SK-N-SH treated with all-trans-retinoic acid at 6 μM for 48 hours (cell line): ENCODE measurements at regions not wholly inside any gene's neighbourhood (a gene's known extent, or its start where the extent isn't known, plus 50 kb on each side); places are given as distances from the start of the nearest gene placed in this dataset.

Experiments used
- ATAC-seq: fragments of 200-7000 bp; cut with Tn5 transposase; 3 replicates; pipeline ENCODE4 v1.9.1; 2020; ENCODE audit warnings: mild to moderate bottlenecking, moderate library complexity
- BACH2 ChIP-seq: fragments of 250-450 bp; sonication (Bioruptor Pico); IDR thresholded peaks from 2 replicates; pipeline ENCODE4 v1.9.0; 2021; ENCODE audit warnings: mild to moderate bottlenecking, borderline replicate concordance
- CREB5 ChIP-seq: fragments of 250-450 bp; sonication (Bioruptor Pico); IDR thresholded peaks from 2 replicates; pipeline ENCODE4 v1.5.1; 2020; ENCODE audit warnings: low read depth, mild to moderate bottlenecking, moderate library complexity
- CSDC2 ChIP-seq: fragments of 250-450 bp; sonication (Bioruptor Pico); IDR thresholded peaks from 2 replicates; pipeline ENCODE4 v1.5.0; 2020; ENCODE audit warnings: mild to moderate bottlenecking, moderate library complexity
- CSRNP3 ChIP-seq: fragments of 250-450 bp; sonication (Bioruptor Pico); IDR thresholded peaks from 2 replicates; pipeline ENCODE4 v1.5.1; 2021; ENCODE audit warnings: mild to moderate bottlenecking, moderate library complexity
- ESRRG ChIP-seq: fragments of 250-450 bp; sonication (Bioruptor Pico); IDR thresholded peaks from 2 replicates; pipeline ENCODE4 v1.6.1; 2021; ENCODE audit warnings: mild to moderate bottlenecking
- GLIS3 ChIP-seq: fragments of 250-450 bp; sonication (Bioruptor Pico); IDR thresholded peaks from 2 replicates; pipeline ENCODE4 v1.5.0; 2020; ENCODE audit warnings: mild to moderate bottlenecking, moderate library complexity
- ISL1 ChIP-seq: fragments of 250-450 bp; sonication (Bioruptor Pico); IDR thresholded peaks from 2 replicates; pipeline ENCODE4 v2.1.2; 2022; ENCODE audit warnings: mild to moderate bottlenecking, moderate library complexity
- PPARA ChIP-seq: fragments of 250-450 bp; sonication (Bioruptor Pico); IDR thresholded peaks from 2 replicates; pipeline ENCODE4 v1.5.0; 2020; ENCODE audit warnings: mild to moderate bottlenecking, borderline replicate concordance
- RARB ChIP-seq: fragments of 250-450 bp; sonication (Bioruptor Pico); IDR thresholded peaks from 2 replicates; pipeline ENCODE4 v1.8.0; 2021; ENCODE audit warnings: mild to moderate bottlenecking, moderate library complexity
- SNAI2 ChIP-seq: fragments of 250-450 bp; sonication (Bioruptor Pico); IDR thresholded peaks from 2 replicates; pipeline ENCODE4 v1.5.0; 2020; ENCODE audit warnings: mild to moderate bottlenecking, moderate library complexity
- TCF4 ChIP-seq: fragments of 250-450 bp; sonication (Bioruptor Pico); IDR thresholded peaks from 2 replicates; pipeline ENCODE4 v1.8.0; 2021; ENCODE audit warnings: mild to moderate bottlenecking, moderate library complexity, borderline replicate concordance
- TOX ChIP-seq: fragments of 250-450 bp; sonication (Bioruptor Pico); IDR thresholded peaks from 2 replicates; pipeline ENCODE4 v1.8.0; 2021; ENCODE audit warnings: mild to moderate bottlenecking, moderate library complexity, borderline replicate concordance
- TSHZ2 ChIP-seq: fragments of 250-450 bp; sonication (Bioruptor Pico); IDR thresholded peaks from 2 replicates; pipeline ENCODE4 v1.5.0; 2020; ENCODE audit warnings: mild to moderate bottlenecking, moderate library complexity
- ZC3H10 ChIP-seq: fragments of 250-450 bp; sonication (Bioruptor Pico); IDR thresholded peaks from 2 replicates; pipeline ENCODE4 v1.5.1; 2021; ENCODE audit warnings: mild to moderate bottlenecking, moderate library complexity
- ZFP3 ChIP-seq: fragments of 250-450 bp; sonication (Bioruptor Pico); IDR thresholded peaks from 2 replicates; pipeline ENCODE4 v1.5.0; 2020; ENCODE audit warnings: mild to moderate bottlenecking, moderate library complexity
- ZNF565 ChIP-seq: fragments of 450-650 bp; formaldehyde crosslinking; conservative IDR thresholded peaks from 2 replicates; pipeline ENCODE4 v1.5.0; 2020; ENCODE audit warnings: low read depth, mild to moderate bottlenecking, moderate library complexity
- ZNF70 ChIP-seq: fragments of 450-650 bp; formaldehyde crosslinking; IDR thresholded peaks from 2 replicates; pipeline ENCODE4 v1.5.0; 2020; ENCODE audit warnings: mild to moderate bottlenecking, moderate library complexity
- ZNF8 ChIP-seq: fragments of 450-650 bp; formaldehyde crosslinking; IDR thresholded peaks from 2 replicates; pipeline ENCODE4 v1.5.0; 2020; ENCODE audit warnings: mild to moderate bottlenecking, moderate library complexity
- TF ChIP-seq, protein P1 (sequence below): fragments of 250-450 bp; sonication (Bioruptor Pico); IDR thresholded peaks from 2 replicates; pipeline ENCODE4 v1.8.0; 2021; ENCODE audit warnings: low read depth, mild to moderate bottlenecking, moderate library complexity, borderline replicate concordance

GRCh38 chr3:72673011-72673771 is 175.1 kb downstream of the SHQ1 start:
- no peak for ATAC-seq
- no peak for TF ChIP-seq PPARA
- no peak for TF ChIP-seq BACH2
- TF ChIP-seq ZNF565 (CRISPR knock-in tag) = no peak
- TF ChIP-seq, all 23 proteins: peak for 0

DNA sequence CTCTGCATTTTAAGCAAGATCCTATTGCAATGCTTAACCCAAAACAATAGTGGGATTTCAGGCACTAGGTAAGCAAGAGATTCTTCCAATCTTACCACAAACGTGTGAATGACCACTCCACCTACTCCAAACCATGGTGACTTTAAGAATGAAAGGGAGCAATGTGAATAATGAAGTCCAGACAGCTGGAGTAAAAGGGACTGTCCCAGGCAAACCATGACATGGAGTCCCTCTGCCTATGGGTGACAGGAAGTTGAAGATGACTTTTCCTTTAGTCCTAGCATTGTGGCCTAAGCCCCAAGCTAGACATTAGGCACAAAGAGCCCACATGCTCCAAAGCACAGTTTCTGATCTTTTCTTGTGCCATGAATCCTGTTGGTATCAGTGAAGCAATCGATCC is 179.0 kb downstream of the SHQ1 start:
- ATAC-seq = no peak
- TF ChIP-seq TSHZ2 (CRISPR knock-in tag) (no peak), CSRNP3 (CRISPR knock-in tag) (no peak), PPARA (no peak), RARB (CRISPR knock-in tag) (no peak), ZNF565 (CRISPR knock-in tag) (no peak), GLIS3 (no peak), CREB5 (no peak), ESRRG (CRISPR knock-in tag) (no peak), TCF4 (CRISPR knock-in tag) (no peak), CSDC2 (CRISPR knock-in tag) (no peak), ZNF8 (no peak), ZFP3 (CRISPR knock-in tag) (no peak), ZC3H10 (CRISPR knock-in tag) (no peak), ZNF70 (CRISPR knock-in tag) (no peak), SNAI2 (CRISPR knock-in tag) (no peak)
- TF ChIP-seq, protein P1, sequence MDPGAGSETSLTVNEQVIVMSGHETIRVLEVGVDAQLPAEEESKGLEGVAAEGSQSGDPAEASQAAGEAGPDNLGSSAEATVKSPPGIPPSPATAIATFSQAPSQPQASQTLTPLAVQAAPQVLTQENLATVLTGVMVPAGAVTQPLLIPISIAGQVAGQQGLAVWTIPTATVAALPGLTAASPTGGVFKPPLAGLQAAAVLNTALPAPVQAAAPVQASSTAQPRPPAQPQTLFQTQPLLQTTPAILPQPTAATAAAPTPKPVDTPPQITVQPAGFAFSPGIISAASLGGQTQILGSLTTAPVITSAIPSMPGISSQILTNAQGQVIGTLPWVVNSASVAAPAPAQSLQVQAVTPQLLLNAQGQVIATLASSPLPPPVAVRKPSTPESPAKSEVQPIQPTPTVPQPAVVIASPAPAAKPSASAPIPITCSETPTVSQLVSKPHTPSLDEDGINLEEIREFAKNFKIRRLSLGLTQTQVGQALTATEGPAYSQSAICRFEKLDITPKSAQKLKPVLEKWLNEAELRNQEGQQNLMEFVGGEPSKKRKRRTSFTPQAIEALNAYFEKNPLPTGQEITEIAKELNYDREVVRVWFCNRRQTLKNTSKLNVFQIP (CRISPR knock-in tag) = no peak

GRCh38 chr3:72666447-72666755 is 181.8 kb downstream of the SHQ1 start:
- ATAC-seq = no peak

More at GRCh38 chr3:72666447-72666755, 181.8 kb downstream of the SHQ1 start:
- TF ChIP-seq, protein P1 (CRISPR knock-in tag) = no peak
- TF ChIP-seq ZNF565 (CRISPR knock-in tag) (no peak), TCF4 (CRISPR knock-in tag) (no peak), CSDC2 (CRISPR knock-in tag) (no peak), CSRNP3 (CRISPR knock-in tag) (no peak), TOX (CRISPR knock-in tag) (no peak), BACH2 (no peak), ISL1 (CRISPR knock-in tag) (no peak), PPARA (no peak), ZNF8 (no peak), ZC3H10 (CRISPR knock-in tag) (no peak), RARB (CRISPR knock-in tag) (no peak), ZNF70 (CRISPR knock-in tag) (no peak), ESRRG (CRISPR knock-in tag) (no peak)
- TF ChIP-seq, all 23 proteins: peak for 0
